AG09309 (cell line): ENCODE measurements at regions not wholly inside any gene's neighbourhood (a gene's known extent, or its start where the extent isn't known, plus 50 kb on each side); places are given as distances from the start of the nearest gene placed in this dataset.

Experiments
- DNase-seq: peaks from one replicate; pipeline ENCODE4 v3.0.0-alpha.2; 2010; ENCODE audit warnings: low read depth
- H3K4me3 ChIP-seq: 2 replicates; pipeline ENCODE4 v1.5.1; 2011; ENCODE audit warnings: mild to moderate bottlenecking, low read depth, low read length, moderate library complexity; ENCODE audit not compliant: control insufficient read depth
- CTCF ChIP-seq: IDR thresholded peaks from 2 replicates; pipeline ENCODE4 v1.5.1; 2011; ENCODE audit warnings: mild to moderate bottlenecking, low read depth, low read length, inconsistent platforms; ENCODE audit not compliant: insufficient read depth, control insufficient read depth; ENCODE audit errors: missing control alignments

- DNase-seq, result no peak
- H3K4me3 ChIP-seq, result no peak overlapping the region
- TF ChIP-seq CTCF, result no peak
Observed at GRCh38 chr10:9227679-9228365, 1173.3 kb downstream of the GATA3 start.

GRCh38 chr10:9228771-9229170 lies 1174.3 kb downstream of the GATA3 start:
- DNase-seq, result no peak
- no peak for TF ChIP-seq CTCF
- no peak overlapping the region for H3K4me3 ChIP-seq

DNA sequence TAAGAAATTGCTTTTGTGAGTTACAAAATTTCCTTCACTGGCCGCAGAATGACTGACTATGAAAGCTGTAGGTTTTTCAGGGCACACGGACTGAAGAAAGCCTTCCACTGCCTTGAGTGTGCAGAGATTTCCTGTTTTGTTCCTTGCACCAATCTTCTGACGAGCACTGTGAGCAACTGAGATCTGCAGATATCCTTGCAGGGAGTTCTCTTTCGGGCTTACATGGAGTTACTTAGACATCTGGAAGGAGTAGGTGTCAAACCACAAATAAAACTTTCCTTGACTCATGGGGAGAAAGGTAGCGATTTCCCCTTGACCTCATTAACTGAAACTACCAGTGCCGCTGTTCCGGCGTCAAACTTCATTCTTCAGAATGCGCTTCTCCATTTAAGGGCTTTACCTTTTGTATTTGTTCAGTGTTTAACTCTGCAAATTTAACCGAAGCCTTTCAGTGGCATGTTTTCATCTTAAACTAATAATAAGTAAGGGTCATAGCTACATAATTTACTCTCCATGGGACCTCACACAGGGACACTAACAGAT lies 1175.3 kb downstream of the GATA3 start:
- no peak for DNase-seq
- no peak for TF ChIP-seq CTCF
- H3K4me3 ChIP-seq, result peak overlapping the region; percentile 3; the same call in 1 of the 2 replicates

DNA sequence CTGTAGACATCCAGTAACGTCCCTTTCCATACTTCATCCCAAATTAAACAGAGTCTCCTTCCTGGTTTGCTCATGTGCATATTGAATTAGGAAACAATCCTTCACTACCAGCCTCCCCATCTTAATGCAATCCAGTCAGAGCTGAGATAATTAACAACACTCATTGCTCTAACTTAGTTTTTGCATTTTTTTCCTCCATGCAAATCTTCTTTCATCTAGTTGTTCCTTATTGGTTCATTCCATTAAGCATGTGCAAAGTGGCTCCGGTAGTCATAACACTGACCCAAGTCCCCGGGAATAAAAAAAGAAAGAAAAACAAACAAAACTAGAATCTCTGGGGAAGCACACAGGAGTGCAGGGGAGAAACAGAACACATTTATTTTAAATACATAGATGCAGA lies 1176.1 kb downstream of the GATA3 start:
- TF ChIP-seq CTCF, result no peak
- H3K4me3 ChIP-seq, result no peak overlapping the region
- no peak for DNase-seq

DNA sequence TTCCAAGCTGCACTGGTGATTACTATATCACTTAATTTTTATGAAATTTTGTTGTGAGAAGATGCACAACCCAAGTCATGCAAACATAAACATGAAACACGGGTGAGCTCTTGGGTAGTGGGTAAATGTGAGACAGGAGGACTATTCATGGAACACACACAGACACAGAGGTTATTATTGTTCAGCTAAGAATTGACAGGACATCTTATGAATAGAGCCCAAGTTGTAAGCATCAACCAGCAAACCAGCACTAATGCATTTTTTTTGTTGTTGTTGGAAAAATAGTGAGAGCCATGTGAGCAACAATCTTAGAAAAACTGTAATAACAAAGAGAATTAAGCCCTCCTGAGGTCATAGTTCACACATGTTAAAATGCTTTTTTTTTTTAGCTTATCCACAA lies 1179.7 kb downstream of the GATA3 start:
- TF ChIP-seq CTCF, result no peak
- no peak for DNase-seq
- no peak overlapping the region for H3K4me3 ChIP-seq

GRCh38 chr10:9238041-9238440 lies 1183.6 kb downstream of the GATA3 start:
- H3K4me3 ChIP-seq, result no peak overlapping the region
- no peak for DNase-seq

More at GRCh38 chr10:9238041-9238440, 1183.6 kb downstream of the GATA3 start:
- TF ChIP-seq CTCF, result no peak
